K562 (cell line): ENCODE measurements at regions not wholly inside any gene's neighbourhood (a gene's known extent, or its start where the extent isn't known, plus 50 kb on each side); places are given as distances from the start of the nearest gene placed in this dataset.
A peak's percentile ranks its signal among the peaks of the same experiment; 100 is the strongest.

Experiments
- ATAC-seq: fragments of 200-7000 bp; cut with Tn5 transposase; 3 replicates; pipeline ENCODE4 v1.9.1; 2020; ENCODE audit warnings: moderate library complexity
- BruUV-seq: library from RNA; stranded (reverse); fragments of 400-500 nt; replicated peaks from 2 replicates; lab custom pipeline; 2021; lab: Mats Ljungman, UMichigan
- CTCF ChIA-PET: fragments of 300-600 bp; formaldehyde crosslinking; extraction: SDS; loops from one replicate; lab custom pipeline; 2021; ENCODE audit warnings: low intra/inter-chr PET ratio; lab: Yijun Ruan, JAX
- POLR2A ChIA-PET: fragments of 300-600, 350-650 bp; sonication (Branson Sonifier 250); formaldehyde crosslinking; extraction: SDS; loops from one replicate; lab custom pipeline; 2021; ENCODE audit warnings: antibody characterized with exemption, inconsistent platforms; lab: Yijun Ruan, JAX
- DNase-seq, 4 experiments: peaks; one replicate each; pipeline versions ENCODE4 v3.0.0 to v3.0.0-alpha.2; 2011 to 2018; ENCODE audit warnings: low spot score in 3 of 4, mixed read lengths in 3 of 4; ENCODE audit errors: extremely low read depth in 1 of 4
- FAIRE-seq: peaks from 2 replicates; lab custom pipeline; 2011; peaks lifted over from hg19 to GRCh38; lab: Jason Lieb, UNC
- H2AFZ ChIP-seq: 2 replicates; pipeline ENCODE4 v1.6.0; 2011; ENCODE audit warnings: low read depth, low read length, control low read depth, inconsistent platforms
- H3K27ac ChIP-seq: fragments of 200-600 bp; 3 replicates; pipeline ENCODE4 v1.8.0; 2011; ENCODE audit warnings: low read depth, mild to moderate bottlenecking, control low read depth, inconsistent platforms, low read length, moderate library complexity, mixed read lengths; ENCODE audit errors: extremely low read depth
- H3K27me3 ChIP-seq, 2 experiments: fragments of 300-600 bp in 1 of 2; 2 replicates in 1 of 2; 3 replicates in 1 of 2; pipeline versions ENCODE4 v1.6.0 to v1.8.0; 2011; ENCODE audit warnings: inconsistent platforms in 2 of 2, low read length in 2 of 2, mild to moderate bottlenecking in 1 of 2, mixed read lengths in 1 of 2, moderate library complexity in 1 of 2; ENCODE audit not compliant: control insufficient read depth in 2 of 2, insufficient read depth in 2 of 2
- H3K36me3 ChIP-seq: fragments of 300-600 bp; 3 replicates; pipeline ENCODE4 v1.8.0; 2011; ENCODE audit warnings: mild to moderate bottlenecking, low read length, inconsistent platforms; ENCODE audit not compliant: control insufficient read depth, insufficient read depth
- H3K4me1 ChIP-seq, 2 experiments: fragments of 200-600 bp in 1 of 2; replicated peaks in 1 of 2; 2 replicates in 1 of 2; 3 replicates in 1 of 2; pipeline versions ENCODE4 v1.5.1 to v1.8.0; 2011; ENCODE audit warnings: inconsistent platforms in 2 of 2, low read length in 2 of 2, mild to moderate bottlenecking in 1 of 2, mixed read lengths in 1 of 2, moderate library complexity in 1 of 2; ENCODE audit not compliant: control insufficient read depth in 2 of 2, insufficient read depth in 2 of 2
- H3K4me2 ChIP-seq: 2 replicates; pipeline ENCODE4 v1.6.1; 2011; ENCODE audit warnings: low read length, control low read depth, inconsistent platforms, mixed read lengths; ENCODE audit not compliant: insufficient read depth
- H3K4me3 ChIP-seq: fragments of 200-600 bp; sonication (generic), shearing (Covaris generic); 2 replicates; pipeline ENCODE4 v1.5.1; 2016; ENCODE audit warnings: control low read depth, inconsistent platforms
- H3K79me2 ChIP-seq: fragments of 200-600 bp; 3 replicates; pipeline ENCODE4 v1.8.0; 2011; ENCODE audit warnings: low read length, inconsistent platforms; ENCODE audit not compliant: control insufficient read depth, insufficient read depth
- H3K9ac ChIP-seq, 2 experiments: 2 replicates each; pipeline versions ENCODE4 v1.6.0 to v1.6.1; 2011; ENCODE audit warnings: low read depth in 2 of 2, low read length in 2 of 2, control low read depth in 1 of 2, inconsistent platforms in 1 of 2, mild to moderate bottlenecking in 1 of 2, mixed read lengths in 1 of 2; ENCODE audit not compliant: insufficient read depth in 1 of 2
- H3K9me1 ChIP-seq: one replicate; pipeline ENCODE4 v1.6.0; 2011; ENCODE audit warnings: inconsistent platforms, mild to moderate bottlenecking, low read length, moderate library complexity; ENCODE audit not compliant: control insufficient read depth, insufficient read depth
- H3K9me3 ChIP-seq: replicated peaks from 2 replicates; pipeline ENCODE4 v1.5.1; 2011; ENCODE audit warnings: low read depth, low read length, inconsistent platforms; ENCODE audit not compliant: control insufficient read depth, insufficient read depth
- H4K20me1 ChIP-seq: replicated peaks from 2 replicates; pipeline ENCODE4 v1.6.1; 2011; ENCODE audit warnings: low read length, inconsistent platforms, mixed read lengths; ENCODE audit not compliant: control insufficient read depth, insufficient read depth
- KDM4B ChIP-seq, 2 experiments: fragments of 450-650 bp in 1 of 2; sonication (generic) in 1 of 2; IDR thresholded peaks; 2 replicates each; pipeline ENCODE4 v1.6.1; 2016 to 2017; ENCODE audit warnings: borderline replicate concordance in 2 of 2, antibody characterized with exemption in 1 of 2, low read depth in 1 of 2, mild to moderate bottlenecking in 1 of 2
- PBX2 ChIP-seq, 2 experiments: IDR thresholded peaks in 1 of 2; conservative IDR thresholded peaks in 1 of 2; 2 replicates each; pipeline ENCODE4 v1.6.1; 2016; ENCODE audit warnings: low read depth in 2 of 2, mild to moderate bottlenecking in 1 of 2, missing compliant biosample characterization in 1 of 2, missing genetic modification characterization in 1 of 2, moderate library complexity in 1 of 2
- PHF21A ChIP-seq: fragments of 450-650 bp; IDR thresholded peaks from 2 replicates; pipeline ENCODE4 v1.6.1; 2017; ENCODE audit warnings: low read depth, borderline replicate concordance
- SIX5 ChIP-seq, 2 experiments: IDR thresholded peaks; 2 replicates each; pipeline ENCODE4 v1.6.1; 2011; ENCODE audit warnings: low read length in 2 of 2, borderline replicate concordance in 1 of 2, low read depth in 1 of 2, mild to moderate bottlenecking in 1 of 2, moderate library complexity in 1 of 2; ENCODE audit not compliant: insufficient read depth in 1 of 2
- WGBS: fragments of 100-300 bp; shearing (Covaris generic); methylation state at CpG from one replicate; pipeline ENCODE4 v1.1.6; 2016; ENCODE audit warnings: low coverage, mixed read lengths; ENCODE audit not compliant: insufficient coverage; ENCODE audit errors: missing lambda C conversion rate; 5-methylcytosine and 5-hydroxymethylcytosine counted together
- in situ Hi-C: fragments of 300-500 bp; cut with MboI; formaldehyde crosslinking; loops from 4 replicates; pipeline ENCODE4 v1.15.0; 2018; ENCODE audit warnings: inconsistent platforms, mixed read lengths
- intact Hi-C: fragments of 100-400 bp; cut with micrococcal nuclease; formaldehyde crosslinking; loops from 2 replicates; pipeline ENCODE4 v1.14.2; 2022

GRCh38 chr5:152061095-152061494 is 136.4 kb upstream of the GLRA1 start:
- ATAC-seq, result no peak
- H3K4me3 ChIP-seq, result no peak overlapping the region
- no peak for DNase-seq
- H3K9ac ChIP-seq, result no peak overlapping the region
- H3K79me2 ChIP-seq, result no peaks in the 10 kb centered on the region
- H3K27ac ChIP-seq, result no peak overlapping the region
- TF ChIP-seq PBX2 (CRISPR knock-in tag; IDR thresholded peaks at IDR 0.05; ENCODE audit: low read depth) (no peak), PBX2 (tag; conservative IDR thresholded peaks at IDR 0.05; ENCODE audit: low read depth) (0 out of 2 replicates have a peak, but pooled peaks have one; percentile 43), SIX5 (IDR thresholded peaks at IDR 0.05; ENCODE audit: borderline replicate concordance in 1 of 2, insufficient read depth in 1 of 2, low read depth in 1 of 2, low read length in 2 of 2) (no peak), PHF21A (no peak), KDM4B (IDR thresholded peaks at IDR 0.05; ENCODE audit: borderline replicate concordance in 2 of 2, low read depth in 1 of 2) (no peak)
- no peak for FAIRE-seq
- H3K9me1 ChIP-seq, result no peaks in the 10 kb centered on the region
- no peaks in the 10 kb centered on the region for H3K9me3 ChIP-seq
- H3K4me1 ChIP-seq, result no peaks in the 10 kb centered on the region
- no peaks in the 10 kb centered on the region for H3K36me3 ChIP-seq
- no peaks in the 10 kb centered on the region for H3K27me3 ChIP-seq
- no peaks in the 10 kb centered on the region for H4K20me1 ChIP-seq
- H2AFZ ChIP-seq, result no peak overlapping the region
- ChIA-PET POLR2A (no interaction called here), CTCF (no interaction called here)
- 7% methylated on average over 2 of the region's 2 CpGs for WGBS
- in situ Hi-C loops, result no loop called here
- BruUV-seq, result no TSS peak
- intact Hi-C loops, result no loop called here
- H3K4me2 ChIP-seq, result no peak overlapping the region
